BE2C (cell line): ENCODE measurements at regions not wholly inside any gene's neighbourhood (a gene's known extent, or its start where the extent isn't known, plus 50 kb on each side); places are given as distances from the start of the nearest gene placed in this dataset.
A peak's percentile ranks its signal among the peaks of the same experiment; 100 is the strongest.

Experiments used
- DNase-seq: peaks from one replicate; pipeline ENCODE4 v3.0.0-alpha.2; 2020
- H3K27me3 ChIP-seq: fragments of 250-450 bp; sonication (Bioruptor Pico); 2 replicates; pipeline ENCODE4 v1.5.1; 2020; ENCODE audit warnings: mild to moderate bottlenecking
- H3K36me3 ChIP-seq: fragments of 250-450 bp; sonication (Bioruptor Pico); 2 replicates; pipeline ENCODE4 v1.5.1; 2020; ENCODE audit warnings: mild to moderate bottlenecking
- H3K4me1 ChIP-seq: fragments of 250-450 bp; sonication (Bioruptor Pico); 2 replicates; pipeline ENCODE4 v1.5.1; 2020
- H3K4me3 ChIP-seq: 2 replicates; pipeline ENCODE4 v1.5.1; 2011; ENCODE audit warnings: low read depth, low read length
- H3K9me3 ChIP-seq: fragments of 250-450 bp; sonication (Bioruptor Pico); 2 replicates; pipeline ENCODE4 v1.5.1; 2020
- TF ChIP-seq, protein P1 (sequence below): IDR thresholded peaks from 2 replicates; pipeline ENCODE4 v1.5.1; 2012; ENCODE audit warnings: mild to moderate bottlenecking, low read depth, low read length

GRCh38 chr4:122005064-122005755 lies 53.4 kb upstream of the TRPC3 start:
- Histone ChIP-seq H3K36me3 (no peaks in the 10 kb centered on the region), H3K4me3 (no peak overlapping the region), H3K9me3 (no peaks in the 10 kb centered on the region), H3K4me1 (no peaks in the 10 kb centered on the region), H3K27me3 (peaks cover 5% of the 10 kb centered on the region; the same call in 1 of the 2 replicates)
- TF ChIP-seq, protein P1, sequence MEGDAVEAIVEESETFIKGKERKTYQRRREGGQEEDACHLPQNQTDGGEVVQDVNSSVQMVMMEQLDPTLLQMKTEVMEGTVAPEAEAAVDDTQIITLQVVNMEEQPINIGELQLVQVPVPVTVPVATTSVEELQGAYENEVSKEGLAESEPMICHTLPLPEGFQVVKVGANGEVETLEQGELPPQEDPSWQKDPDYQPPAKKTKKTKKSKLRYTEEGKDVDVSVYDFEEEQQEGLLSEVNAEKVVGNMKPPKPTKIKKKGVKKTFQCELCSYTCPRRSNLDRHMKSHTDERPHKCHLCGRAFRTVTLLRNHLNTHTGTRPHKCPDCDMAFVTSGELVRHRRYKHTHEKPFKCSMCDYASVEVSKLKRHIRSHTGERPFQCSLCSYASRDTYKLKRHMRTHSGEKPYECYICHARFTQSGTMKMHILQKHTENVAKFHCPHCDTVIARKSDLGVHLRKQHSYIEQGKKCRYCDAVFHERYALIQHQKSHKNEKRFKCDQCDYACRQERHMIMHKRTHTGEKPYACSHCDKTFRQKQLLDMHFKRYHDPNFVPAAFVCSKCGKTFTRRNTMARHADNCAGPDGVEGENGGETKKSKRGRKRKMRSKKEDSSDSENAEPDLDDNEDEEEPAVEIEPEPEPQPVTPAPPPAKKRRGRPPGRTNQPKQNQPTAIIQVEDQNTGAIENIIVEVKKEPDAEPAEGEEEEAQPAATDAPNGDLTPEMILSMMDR = no peak
- DNase-seq = no peak

GRCh38 chr4:122003335-122003734 lies 51.5 kb upstream of the TRPC3 start:
- Histone ChIP-seq H3K27me3 (peaks cover 5% of the 10 kb centered on the region; the same call in 1 of the 2 replicates), H3K4me1 (no peaks in the 10 kb centered on the region), H3K4me3 (peak overlapping the region; percentile 14; the same call in 1 of the 2 replicates), H3K9me3 (no peaks in the 10 kb centered on the region), H3K36me3 (no peaks in the 10 kb centered on the region)
- TF ChIP-seq, protein P1 = peak; percentile 76
- peak; percentile 74 for DNase-seq
